ENCODE measurements at regions not wholly inside any gene's neighbourhood (a gene's known extent, or its start where the extent isn't known, plus 50 kb on each side); places are given as distances from the start of the nearest gene placed in this dataset.

GRCh38 chr7:109092268-109092667 is 522.6 kb downstream of the DNAJB9 start:
- H3K36me3 ChIP-seq (ENCODE audit: control insufficient read depth, insufficient read depth, low read length), result no peaks in the 10 kb centered on the region
- H3K4me2 ChIP-seq (ENCODE audit: low read length), result no peak overlapping the region
- TF ChIP-seq, protein P1, sequence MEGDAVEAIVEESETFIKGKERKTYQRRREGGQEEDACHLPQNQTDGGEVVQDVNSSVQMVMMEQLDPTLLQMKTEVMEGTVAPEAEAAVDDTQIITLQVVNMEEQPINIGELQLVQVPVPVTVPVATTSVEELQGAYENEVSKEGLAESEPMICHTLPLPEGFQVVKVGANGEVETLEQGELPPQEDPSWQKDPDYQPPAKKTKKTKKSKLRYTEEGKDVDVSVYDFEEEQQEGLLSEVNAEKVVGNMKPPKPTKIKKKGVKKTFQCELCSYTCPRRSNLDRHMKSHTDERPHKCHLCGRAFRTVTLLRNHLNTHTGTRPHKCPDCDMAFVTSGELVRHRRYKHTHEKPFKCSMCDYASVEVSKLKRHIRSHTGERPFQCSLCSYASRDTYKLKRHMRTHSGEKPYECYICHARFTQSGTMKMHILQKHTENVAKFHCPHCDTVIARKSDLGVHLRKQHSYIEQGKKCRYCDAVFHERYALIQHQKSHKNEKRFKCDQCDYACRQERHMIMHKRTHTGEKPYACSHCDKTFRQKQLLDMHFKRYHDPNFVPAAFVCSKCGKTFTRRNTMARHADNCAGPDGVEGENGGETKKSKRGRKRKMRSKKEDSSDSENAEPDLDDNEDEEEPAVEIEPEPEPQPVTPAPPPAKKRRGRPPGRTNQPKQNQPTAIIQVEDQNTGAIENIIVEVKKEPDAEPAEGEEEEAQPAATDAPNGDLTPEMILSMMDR (IDR thresholded peaks at IDR 0.05), result no peak
- no peak overlapping the region for H3K27ac ChIP-seq
- no peaks in the 10 kb centered on the region for H3K27me3 ChIP-seq (ENCODE audit: control insufficient read depth, insufficient read depth, low read length)
- no peak overlapping the region for H2AFZ ChIP-seq
- no peak overlapping the region for H3K9ac ChIP-seq
- no peaks in the 10 kb centered on the region for H3K9me3 ChIP-seq (ENCODE audit: control insufficient read depth, low read length)
- H3K79me2 ChIP-seq, result no peaks in the 10 kb centered on the region
- no peaks in the 10 kb centered on the region for H3K4me1 ChIP-seq
- no peak overlapping the region for H3K4me3 ChIP-seq (ENCODE audit: low read depth, low read length)

DNA sequence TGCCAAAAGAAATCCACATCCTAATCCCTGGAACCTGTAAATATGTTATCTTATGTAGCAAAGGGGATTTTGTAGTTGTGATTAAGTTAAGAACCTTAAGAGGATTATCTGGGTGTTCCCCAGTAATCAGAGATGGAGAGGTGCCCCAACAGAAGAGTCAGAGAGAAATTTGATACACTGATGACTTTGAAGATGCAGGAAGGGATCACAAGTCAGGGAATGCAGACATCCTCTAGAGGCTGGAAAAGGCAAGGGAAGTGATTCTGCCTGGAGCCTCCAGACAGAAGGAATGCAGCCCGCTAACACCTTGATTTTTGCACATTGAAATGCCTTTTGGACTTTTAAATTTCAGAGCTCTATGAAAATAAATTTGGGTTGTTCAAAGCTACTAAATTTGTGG is 531.7 kb downstream of the DNAJB9 start:
- TF ChIP-seq, protein P1 (IDR thresholded peaks at IDR 0.05), result no peak
- Histone ChIP-seq H3K4me1 (no peaks in the 10 kb centered on the region), H3K4me3 (ENCODE audit: low read depth, low read length) (no peak overlapping the region)

DNA sequence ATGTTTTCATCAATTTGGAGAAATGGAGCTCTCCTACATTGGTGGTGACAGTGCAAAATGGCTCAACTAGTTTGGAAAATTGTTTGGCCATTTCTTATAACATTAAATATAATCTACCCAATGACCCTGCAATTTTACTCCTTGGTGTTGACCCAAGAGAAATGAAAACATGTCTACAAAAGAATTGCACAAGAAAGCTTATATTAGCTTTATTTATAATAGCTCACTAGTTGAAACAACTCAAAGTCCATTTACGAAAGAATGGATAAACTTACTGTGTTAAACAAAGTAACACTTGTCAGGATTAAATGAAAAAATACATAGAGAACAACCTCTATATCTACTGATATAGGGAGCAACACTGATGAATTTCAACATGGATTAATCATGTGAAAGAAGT is 539.9 kb downstream of the DNAJB9 start:
- no peaks in the 10 kb centered on the region for H3K27me3 ChIP-seq (ENCODE audit: control insufficient read depth, insufficient read depth, low read length)
- H3K4me2 ChIP-seq (ENCODE audit: low read length), result no peak overlapping the region
- H3K79me2 ChIP-seq, result no peaks in the 10 kb centered on the region
- H3K9ac ChIP-seq, result no peak overlapping the region
- no peaks in the 10 kb centered on the region for H3K9me3 ChIP-seq (ENCODE audit: control insufficient read depth, low read length)
- no peaks in the 10 kb centered on the region for H3K36me3 ChIP-seq (ENCODE audit: control insufficient read depth, insufficient read depth, low read length)
- H2AFZ ChIP-seq, result no peak overlapping the region
- no peak overlapping the region for H3K4me3 ChIP-seq (ENCODE audit: low read depth, low read length)
- H3K27ac ChIP-seq, result no peak overlapping the region
- TF ChIP-seq, protein P1 (IDR thresholded peaks at IDR 0.05), result no peak
- no peaks in the 10 kb centered on the region for H3K4me1 ChIP-seq

More for the DNA sequence above, 531.7 kb downstream of the DNAJB9 start:
- H3K27me3 ChIP-seq (ENCODE audit: control insufficient read depth, insufficient read depth, low read length), result no peaks in the 10 kb centered on the region
- H3K4me2 ChIP-seq (ENCODE audit: low read length), result no peak overlapping the region
- no peaks in the 10 kb centered on the region for H3K9me3 ChIP-seq (ENCODE audit: control insufficient read depth, low read length)
- H2AFZ ChIP-seq, result no peak overlapping the region
- H3K9ac ChIP-seq, result no peak overlapping the region
- no peaks in the 10 kb centered on the region for H3K79me2 ChIP-seq
- H3K27ac ChIP-seq, result no peak overlapping the region
- H3K36me3 ChIP-seq (ENCODE audit: control insufficient read depth, insufficient read depth, low read length), result no peaks in the 10 kb centered on the region

DNA sequence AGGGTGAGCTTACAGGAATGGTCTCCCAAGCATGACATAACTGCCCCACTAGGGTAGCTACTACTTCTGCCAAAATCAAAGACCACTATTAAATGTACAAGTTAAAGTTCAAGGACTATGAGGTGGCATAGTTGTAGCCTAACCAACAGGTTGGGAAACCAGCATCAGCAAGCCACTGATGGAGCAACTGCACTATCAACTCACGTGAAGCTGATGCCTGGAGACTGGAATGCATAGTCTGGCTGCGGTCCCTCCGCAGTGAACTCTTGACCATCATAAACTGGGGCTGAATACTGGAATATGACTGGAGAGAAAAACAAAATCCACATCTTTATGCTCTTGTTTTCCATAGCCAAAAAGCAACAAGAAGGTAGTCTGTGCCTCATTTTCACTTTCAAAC is 541.4 kb downstream of the DNAJB9 start:
- H3K4me2 ChIP-seq (ENCODE audit: low read length), result no peak overlapping the region
- H3K27ac ChIP-seq, result no peak overlapping the region
- no peak overlapping the region for H3K4me3 ChIP-seq (ENCODE audit: low read depth, low read length)
- H3K27me3 ChIP-seq (ENCODE audit: control insufficient read depth, insufficient read depth, low read length), result no peaks in the 10 kb centered on the region
- H3K79me2 ChIP-seq, result no peaks in the 10 kb centered on the region
- H3K36me3 ChIP-seq (ENCODE audit: control insufficient read depth, insufficient read depth, low read length), result no peaks in the 10 kb centered on the region
- TF ChIP-seq, protein P1 (IDR thresholded peaks at IDR 0.05), result no peak
- no peaks in the 10 kb centered on the region for H3K9me3 ChIP-seq (ENCODE audit: control insufficient read depth, low read length)
- no peaks in the 10 kb centered on the region for H3K4me1 ChIP-seq
- no peak overlapping the region for H2AFZ ChIP-seq
- no peak overlapping the region for H3K9ac ChIP-seq

DNA sequence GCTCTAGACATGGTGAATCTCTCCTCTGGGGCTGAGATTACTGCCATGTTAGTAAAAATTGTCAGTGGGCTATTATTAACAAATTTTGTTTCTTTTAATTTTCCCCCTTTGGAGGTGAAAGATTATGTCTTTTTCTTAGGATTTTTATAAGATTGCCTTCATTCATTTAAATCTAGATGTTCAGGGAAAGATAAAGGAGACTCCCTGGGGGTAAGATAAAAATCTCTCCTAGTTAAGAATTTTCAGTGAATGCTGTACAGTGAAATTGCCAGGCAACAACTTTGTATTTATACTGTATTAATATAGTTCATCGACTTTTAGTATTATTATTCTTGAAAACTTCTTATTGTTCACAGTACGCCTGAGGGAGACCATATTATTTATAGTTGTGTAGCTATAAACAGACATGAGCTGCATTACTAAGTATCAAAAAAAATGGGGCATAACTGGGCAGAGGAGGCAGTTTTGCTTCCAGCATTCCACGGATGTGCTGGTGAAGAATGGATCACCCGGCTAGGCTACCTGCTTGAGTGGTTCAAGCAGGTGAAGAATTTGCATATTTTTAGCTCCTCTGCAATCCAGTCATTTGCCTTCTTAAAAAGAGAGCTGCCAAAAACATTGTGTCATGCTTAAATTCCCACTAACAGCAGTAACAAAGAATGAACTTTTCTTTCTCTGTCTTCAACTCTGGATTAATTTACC is 552.1 kb downstream of the DNAJB9 start:
- H3K9ac ChIP-seq, result no peak overlapping the region
- TF ChIP-seq, protein P1 (IDR thresholded peaks at IDR 0.05), result no peak
- H3K4me3 ChIP-seq (ENCODE audit: low read depth, low read length), result no peak overlapping the region
- H3K4me2 ChIP-seq (ENCODE audit: low read length), result no peak overlapping the region
- H3K36me3 ChIP-seq (ENCODE audit: control insufficient read depth, insufficient read depth, low read length), result no peaks in the 10 kb centered on the region
- no peaks in the 10 kb centered on the region for H3K4me1 ChIP-seq
- H3K79me2 ChIP-seq, result no peaks in the 10 kb centered on the region
- no peak overlapping the region for H3K27ac ChIP-seq
- no peaks in the 10 kb centered on the region for H3K9me3 ChIP-seq (ENCODE audit: control insufficient read depth, low read length)
- no peaks in the 10 kb centered on the region for H3K27me3 ChIP-seq (ENCODE audit: control insufficient read depth, insufficient read depth, low read length)
- no peak overlapping the region for H2AFZ ChIP-seq
